Astrocyte of the spinal cord (primary cell): ENCODE measurements at regions not wholly inside any gene's neighbourhood (a gene's known extent, or its start where the extent isn't known, plus 50 kb on each side); places are given as distances from the start of the nearest gene placed in this dataset.

Experiments used
- DNase-seq: peaks from one replicate; pipeline ENCODE4 v3.0.0; 2011; ENCODE audit warnings: low read depth, low spot score
- H3K4me3 ChIP-seq: 2 replicates; pipeline ENCODE4 v1.5.1; 2011; ENCODE audit warnings: low read depth, mild to moderate bottlenecking, low read length, moderate library complexity
- CTCF ChIP-seq: IDR thresholded peaks from 2 replicates; pipeline ENCODE4 v1.5.1; 2012; ENCODE audit warnings: low read depth, mild to moderate bottlenecking, low read length, inconsistent platforms
- in situ Hi-C: cut with HindIII; loops from 2 replicates; pipeline ENCODE4 v1.10.0; 2017; ENCODE audit warnings: low sequenced_read_pairs

- H3K4me3 ChIP-seq: no peak overlapping the region
- in situ Hi-C loops: no loop called here
- TF ChIP-seq CTCF: no peak
- no peak for DNase-seq
These were observed 158.2 kb upstream of the C14orf180 start for GRCh38 chr14:104421401-104421821.

GRCh38 chr14:104421892-104422828 is 157.4 kb upstream of the C14orf180 start:
- in situ Hi-C loops: no loop called here
- no peak overlapping the region for H3K4me3 ChIP-seq
- DNase-seq: no peak
- TF ChIP-seq CTCF: no peak

- in situ Hi-C loops: no loop called here
- DNase-seq: no peak
- H3K4me3 ChIP-seq: no peak overlapping the region
- TF ChIP-seq CTCF: no peak
These were observed 156.5 kb upstream of the C14orf180 start for GRCh38 chr14:104422837-104423681.

- no peak overlapping the region for H3K4me3 ChIP-seq
- in situ Hi-C loops: no loop called here
- TF ChIP-seq CTCF: no peak
- no peak for DNase-seq
These were observed 155.7 kb upstream of the C14orf180 start for GRCh38 chr14:104423701-104424405.

- TF ChIP-seq CTCF: no peak
- DNase-seq: no peak
- in situ Hi-C loops: no loop called here
- no peak overlapping the region for H3K4me3 ChIP-seq
These were observed 155.0 kb upstream of the C14orf180 start for GRCh38 chr14:104424406-104425072.
